ENCODE measurements at regions not wholly inside any gene's neighbourhood (a gene's known extent, or its start where the extent isn't known, plus 50 kb on each side); places are given as distances from the start of the nearest gene placed in this dataset.

DNA sequence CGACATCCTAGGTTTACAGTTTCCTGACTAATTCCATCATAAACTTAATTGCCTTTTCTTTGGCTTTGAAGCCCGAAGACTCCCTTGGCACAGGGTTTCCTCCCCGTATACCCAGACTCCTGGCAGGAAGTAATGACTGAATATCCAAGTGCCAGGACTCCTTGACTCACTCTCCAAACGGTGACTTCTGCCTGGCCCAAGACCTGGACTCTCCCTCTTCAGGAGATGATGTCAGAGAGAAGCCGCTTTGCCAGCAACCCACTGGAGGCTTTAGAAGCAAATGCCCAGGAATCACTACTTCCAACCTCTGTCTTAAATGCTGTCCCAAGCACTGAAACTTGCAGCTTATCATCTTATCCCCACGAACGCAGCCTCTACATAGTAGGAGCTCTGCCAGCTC lies 146.5 kb downstream of the RGS9 start:
- Histone ChIP-seq H4K20me1 (replicated peaks; ENCODE audit: control insufficient read depth, insufficient read depth, low read length) (no peaks in the 10 kb centered on the region), H3K4me2 (ENCODE audit: insufficient read depth, low read length) (no peak overlapping the region), H3K9ac (ENCODE audit: insufficient read depth in 1 of 2, low read depth in 2 of 2, low read length in 2 of 2) (no peak overlapping the region), H3K27ac (ENCODE audit: extremely low read depth, low read depth, low read length) (no peak overlapping the region), H3K4me1 (replicated peaks in 1 of 2; ENCODE audit: control insufficient read depth in 2 of 2, insufficient read depth in 2 of 2, low read length in 2 of 2) (no peaks in the 10 kb centered on the region), H3K9me3 (replicated peaks; ENCODE audit: control insufficient read depth, insufficient read depth, low read depth, low read length) (no peaks in the 10 kb centered on the region), H3K9me1 (ENCODE audit: control insufficient read depth, insufficient read depth, low read length) (no peaks in the 10 kb centered on the region), H3K79me2 (ENCODE audit: control insufficient read depth, insufficient read depth, low read length) (no peaks in the 10 kb centered on the region), H3K36me3 (ENCODE audit: control insufficient read depth, insufficient read depth, low read length) (no peaks in the 10 kb centered on the region), H3K27me3 (ENCODE audit: control insufficient read depth in 2 of 2, insufficient read depth in 2 of 2, low read length in 2 of 2) (peaks cover 3 to 24% of the 10 kb centered on the region in 2 experiments; a peak in 3 of 5 replicates), H3K4me3 (no peak overlapping the region), H2AFZ (ENCODE audit: low read depth, low read length) (no peak overlapping the region)
- intact Hi-C loops (cut with micrococcal nuclease) (no loop called here), in situ Hi-C loops (cut with MboI) (no loop called here)
- 0% methylated on average over 7 of the region's 7 CpGs for WGBS (ENCODE audit: insufficient coverage, low coverage, missing lambda C conversion rate)
- POLR2A ChIA-PET: interaction anchor here (0.6 kb wide), 1 partner anchor 1625 kb away, joined by 3 read pairs; no protein-coding TSS in a partner anchor
- ATAC-seq: no peak
- no TSS peak for BruUV-seq (replicated peaks)
- FAIRE-seq: no peak
- CTCF ChIA-PET (ENCODE audit: low intra/inter-chr PET ratio): no interaction called here
- DNase-seq (ENCODE audit: extremely low read depth in 1 of 4, low spot score in 3 of 4): no peak
- TF ChIP-seq NFYB (IDR thresholded peaks at IDR 0.05; ENCODE audit: extremely low read depth, insufficient read length) (no peak), ZNF583 (CRISPR knock-in tag; IDR thresholded peaks at IDR 0.05) (no peak), SAP30 (IDR thresholded peaks at IDR 0.05; ENCODE audit: borderline replicate concordance, insufficient read depth, low read depth, low read length, poor library complexity, severe bottlenecking) (no peak), CBX8 (IDR thresholded peaks at IDR 0.05; ENCODE audit: borderline replicate concordance, extremely low read depth, low read depth, low read length, poor library complexity, severe bottlenecking) (no peak), HDAC8 (tag; IDR thresholded peaks at IDR 0.05) (no peak), SOX6 (IDR thresholded peaks at IDR 0.05) (no peak), RFX5 (IDR thresholded peaks at IDR 0.05; ENCODE audit: low read depth, low read length) (no peak), YBX1 (IDR thresholded peaks at IDR 0.05) (no peak), KDM5B (IDR thresholded peaks at IDR 0.05; ENCODE audit: insufficient replicate concordance, low read depth, low read length) (no peak), ZNF830 (CRISPR knock-in tag; IDR thresholded peaks at IDR 0.05) (no peak)
- TF ChIP-seq, protein P1, sequence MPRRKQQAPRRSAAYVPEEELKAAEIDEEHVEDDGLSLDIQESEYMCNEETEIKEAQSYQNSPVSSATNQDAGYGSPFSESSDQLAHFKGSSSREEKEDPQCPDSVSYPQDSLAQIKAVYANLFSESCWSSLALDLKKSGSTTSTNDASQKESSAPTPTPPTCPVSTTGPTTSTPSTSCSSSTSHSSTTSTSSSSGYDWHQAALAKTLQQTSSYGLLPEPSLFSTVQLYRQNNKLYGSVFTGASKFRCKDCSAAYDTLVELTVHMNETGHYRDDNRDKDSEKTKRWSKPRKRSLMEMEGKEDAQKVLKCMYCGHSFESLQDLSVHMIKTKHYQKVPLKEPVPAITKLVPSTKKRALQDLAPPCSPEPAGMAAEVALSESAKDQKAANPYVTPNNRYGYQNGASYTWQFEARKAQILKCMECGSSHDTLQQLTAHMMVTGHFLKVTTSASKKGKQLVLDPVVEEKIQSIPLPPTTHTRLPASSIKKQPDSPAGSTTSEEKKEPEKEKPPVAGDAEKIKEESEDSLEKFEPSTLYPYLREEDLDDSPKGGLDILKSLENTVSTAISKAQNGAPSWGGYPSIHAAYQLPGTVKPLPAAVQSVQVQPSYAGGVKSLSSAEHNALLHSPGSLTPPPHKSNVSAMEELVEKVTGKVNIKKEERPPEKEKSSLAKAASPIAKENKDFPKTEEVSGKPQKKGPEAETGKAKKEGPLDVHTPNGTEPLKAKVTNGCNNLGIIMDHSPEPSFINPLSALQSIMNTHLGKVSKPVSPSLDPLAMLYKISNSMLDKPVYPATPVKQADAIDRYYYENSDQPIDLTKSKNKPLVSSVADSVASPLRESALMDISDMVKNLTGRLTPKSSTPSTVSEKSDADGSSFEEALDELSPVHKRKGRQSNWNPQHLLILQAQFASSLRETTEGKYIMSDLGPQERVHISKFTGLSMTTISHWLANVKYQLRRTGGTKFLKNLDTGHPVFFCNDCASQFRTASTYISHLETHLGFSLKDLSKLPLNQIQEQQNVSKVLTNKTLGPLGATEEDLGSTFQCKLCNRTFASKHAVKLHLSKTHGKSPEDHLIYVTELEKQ (CRISPR knock-in tag; IDR thresholded peaks at IDR 0.05): no peak
- TF ChIP-seq, protein P2, sequence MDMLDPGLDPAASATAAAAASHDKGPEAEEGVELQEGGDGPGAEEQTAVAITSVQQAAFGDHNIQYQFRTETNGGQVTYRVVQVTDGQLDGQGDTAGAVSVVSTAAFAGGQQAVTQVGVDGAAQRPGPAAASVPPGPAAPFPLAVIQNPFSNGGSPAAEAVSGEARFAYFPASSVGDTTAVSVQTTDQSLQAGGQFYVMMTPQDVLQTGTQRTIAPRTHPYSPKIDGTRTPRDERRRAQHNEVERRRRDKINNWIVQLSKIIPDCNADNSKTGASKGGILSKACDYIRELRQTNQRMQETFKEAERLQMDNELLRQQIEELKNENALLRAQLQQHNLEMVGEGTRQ (CRISPR knock-in tag; IDR thresholded peaks at IDR 0.05): no peak
